ENCODE measurements at regions not wholly inside any gene's neighbourhood (a gene's known extent, or its start where the extent isn't known, plus 50 kb on each side); places are given as distances from the start of the nearest gene placed in this dataset.

GRCh38 chr2:126808929-126809328, 89.8 kb upstream of the TEX51 start:
- TF ChIP-seq CTCF (IDR thresholded peaks at IDR 0.05) (no peak), POLR2A (IDR thresholded peaks at IDR 0.05) (no peak)

Measured in adrenal gland (tissue), 5 donors.